ENCODE measurements at regions not wholly inside any gene's neighbourhood (a gene's known extent, or its start where the extent isn't known, plus 50 kb on each side); places are given as distances from the start of the nearest gene placed in this dataset.

DNA sequence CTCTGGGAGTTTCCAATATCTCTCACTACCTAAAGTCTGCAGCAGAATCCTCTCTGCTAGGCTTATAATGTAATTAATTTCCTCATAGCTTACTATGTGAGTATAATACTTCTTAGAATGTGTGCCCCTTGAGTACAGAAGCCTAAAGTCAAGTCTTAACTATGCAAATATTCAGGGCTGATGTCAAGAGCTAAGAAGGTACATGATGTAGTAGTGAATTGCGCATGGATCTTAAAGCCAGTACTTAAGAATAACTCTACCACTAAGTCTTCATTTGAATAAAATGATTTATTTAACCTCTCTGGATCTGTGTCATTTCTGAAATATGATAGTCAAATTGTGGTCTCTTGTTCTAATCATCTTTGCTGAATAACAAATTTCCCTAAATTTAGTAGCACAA is 442.9 kb downstream of the DTWD2 start:
- TF ChIP-seq, protein P1, sequence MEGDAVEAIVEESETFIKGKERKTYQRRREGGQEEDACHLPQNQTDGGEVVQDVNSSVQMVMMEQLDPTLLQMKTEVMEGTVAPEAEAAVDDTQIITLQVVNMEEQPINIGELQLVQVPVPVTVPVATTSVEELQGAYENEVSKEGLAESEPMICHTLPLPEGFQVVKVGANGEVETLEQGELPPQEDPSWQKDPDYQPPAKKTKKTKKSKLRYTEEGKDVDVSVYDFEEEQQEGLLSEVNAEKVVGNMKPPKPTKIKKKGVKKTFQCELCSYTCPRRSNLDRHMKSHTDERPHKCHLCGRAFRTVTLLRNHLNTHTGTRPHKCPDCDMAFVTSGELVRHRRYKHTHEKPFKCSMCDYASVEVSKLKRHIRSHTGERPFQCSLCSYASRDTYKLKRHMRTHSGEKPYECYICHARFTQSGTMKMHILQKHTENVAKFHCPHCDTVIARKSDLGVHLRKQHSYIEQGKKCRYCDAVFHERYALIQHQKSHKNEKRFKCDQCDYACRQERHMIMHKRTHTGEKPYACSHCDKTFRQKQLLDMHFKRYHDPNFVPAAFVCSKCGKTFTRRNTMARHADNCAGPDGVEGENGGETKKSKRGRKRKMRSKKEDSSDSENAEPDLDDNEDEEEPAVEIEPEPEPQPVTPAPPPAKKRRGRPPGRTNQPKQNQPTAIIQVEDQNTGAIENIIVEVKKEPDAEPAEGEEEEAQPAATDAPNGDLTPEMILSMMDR (IDR thresholded peaks at IDR 0.05): no peak
- H3K36me3 ChIP-seq: no peaks in the 10 kb centered on the region
- no peak overlapping the region for H3K4me3 ChIP-seq
- no peaks in the 10 kb centered on the region for H3K4me1 ChIP-seq (ENCODE audit: control insufficient read depth in 1 of 2, low read depth in 2 of 2)
- no peak overlapping the region for H3K27ac ChIP-seq
- no peaks in the 10 kb centered on the region for H3K9me3 ChIP-seq
- ATAC-seq (ENCODE audit: insufficient number of reproducible peaks, low FRiP score, low read depth): no peak
- DNase-seq (ENCODE audit: low spot score): no peak
- no peaks in the 10 kb centered on the region for H3K27me3 ChIP-seq (replicated peaks; ENCODE audit: insufficient read depth)

DNA sequence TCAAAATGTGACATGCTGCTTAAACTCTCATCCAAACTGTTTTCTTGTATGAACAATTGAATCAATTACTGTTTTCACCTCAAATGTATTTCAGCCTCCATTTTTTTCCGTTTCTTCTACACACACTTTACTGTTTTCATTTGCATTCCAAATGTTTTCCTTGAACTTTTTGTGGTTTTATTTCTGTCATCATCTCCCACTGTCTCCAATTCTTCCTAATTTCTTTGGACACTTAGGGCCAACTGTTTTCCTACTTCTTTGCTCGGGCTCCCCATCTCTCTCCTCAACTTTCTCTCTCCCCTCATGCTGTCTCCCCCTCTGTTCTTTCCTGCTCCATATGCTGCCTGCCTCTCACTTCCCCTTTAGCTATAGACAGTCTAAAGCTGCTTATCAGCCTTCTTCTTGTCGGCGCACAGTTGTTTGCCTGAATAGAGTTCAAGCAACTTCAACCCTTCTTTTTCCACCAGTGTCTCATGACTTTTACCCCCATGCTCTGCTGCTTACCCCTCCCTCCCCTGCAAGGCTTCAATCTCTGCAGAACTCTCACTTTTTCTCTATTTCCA is 443.4 kb downstream of the DTWD2 start:
- no peak for DNase-seq (ENCODE audit: low spot score)
- H3K36me3 ChIP-seq: no peaks in the 10 kb centered on the region
- H3K4me1 ChIP-seq (ENCODE audit: control insufficient read depth in 1 of 2, low read depth in 2 of 2): no peaks in the 10 kb centered on the region
- no peak overlapping the region for H3K27ac ChIP-seq
- H3K9me3 ChIP-seq: no peaks in the 10 kb centered on the region
- TF ChIP-seq, protein P1 (IDR thresholded peaks at IDR 0.05): no peak
- ATAC-seq (ENCODE audit: insufficient number of reproducible peaks, low FRiP score, low read depth): no peak
- no peak overlapping the region for H3K4me3 ChIP-seq
- H3K27me3 ChIP-seq (replicated peaks; ENCODE audit: insufficient read depth): no peaks in the 10 kb centered on the region

DNA sequence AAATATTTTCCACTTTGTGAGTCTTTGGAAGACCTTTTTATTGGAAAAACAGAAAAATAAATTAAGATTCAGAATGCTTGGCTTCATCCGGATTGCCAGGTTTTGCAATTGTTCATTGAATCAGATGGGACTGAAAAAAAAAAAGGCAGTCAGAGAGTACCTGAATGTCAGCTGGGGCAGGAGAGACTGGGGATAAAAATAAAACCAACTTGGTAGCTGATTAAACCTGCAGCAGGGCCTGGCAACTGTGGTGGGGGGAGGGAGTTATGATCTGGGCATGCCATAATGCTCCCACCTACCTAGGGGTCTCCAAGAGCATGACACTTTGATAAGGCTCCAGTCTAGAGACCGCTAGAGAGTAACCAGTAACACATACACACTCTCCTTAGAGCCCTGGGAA is 454.4 kb downstream of the DTWD2 start:
- no peaks in the 10 kb centered on the region for H3K9me3 ChIP-seq

DNA sequence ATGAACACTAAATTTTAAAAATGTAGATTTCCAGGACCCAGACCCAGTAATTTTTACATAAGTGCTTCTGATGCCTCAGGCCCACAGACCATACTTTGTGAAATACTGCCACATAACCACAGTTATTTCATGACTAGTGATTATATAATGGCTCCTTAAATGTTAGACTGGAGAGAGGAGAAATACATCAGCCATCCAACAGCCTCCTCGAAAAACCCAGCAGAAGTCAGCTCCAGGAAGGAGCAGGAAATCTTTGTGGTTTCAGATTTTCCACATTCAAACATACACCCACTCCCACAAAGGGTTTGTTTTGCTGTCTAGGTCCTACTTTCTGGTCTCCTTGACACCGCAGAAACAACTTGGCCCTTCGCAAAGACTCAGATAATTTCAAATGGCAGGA is 455.2 kb downstream of the DTWD2 start:
- Histone ChIP-seq H3K27me3 (replicated peaks; ENCODE audit: insufficient read depth) (no peaks in the 10 kb centered on the region), H3K27ac (no peak overlapping the region), H3K36me3 (no peaks in the 10 kb centered on the region), H3K4me1 (ENCODE audit: control insufficient read depth in 1 of 2, low read depth in 2 of 2) (peaks cover 0 to 7% of the 10 kb centered on the region in 2 donors), H3K4me3 (no peak overlapping the region), H3K9me3 (no peaks in the 10 kb centered on the region)
- TF ChIP-seq, protein P1 (IDR thresholded peaks at IDR 0.05): no peak
- DNase-seq (ENCODE audit: low spot score) (no peak), ATAC-seq (ENCODE audit: insufficient number of reproducible peaks, low FRiP score, low read depth) (no peak)

More for the DNA sequence above, 454.4 kb downstream of the DTWD2 start:
- TF ChIP-seq, protein P1 (IDR thresholded peaks at IDR 0.05): no peak
- no peak overlapping the region for H3K27ac ChIP-seq
- no peaks in the 10 kb centered on the region for H3K36me3 ChIP-seq
- H3K4me1 ChIP-seq (ENCODE audit: control insufficient read depth in 1 of 2, low read depth in 2 of 2): peaks cover 0 to 7% of the 10 kb centered on the region in 2 donors
- DNase-seq (ENCODE audit: low spot score) (no peak), ATAC-seq (ENCODE audit: insufficient number of reproducible peaks, low FRiP score, low read depth) (no peak)
- H3K27me3 ChIP-seq (replicated peaks; ENCODE audit: insufficient read depth): no peaks in the 10 kb centered on the region
- no peak overlapping the region for H3K4me3 ChIP-seq

DNA sequence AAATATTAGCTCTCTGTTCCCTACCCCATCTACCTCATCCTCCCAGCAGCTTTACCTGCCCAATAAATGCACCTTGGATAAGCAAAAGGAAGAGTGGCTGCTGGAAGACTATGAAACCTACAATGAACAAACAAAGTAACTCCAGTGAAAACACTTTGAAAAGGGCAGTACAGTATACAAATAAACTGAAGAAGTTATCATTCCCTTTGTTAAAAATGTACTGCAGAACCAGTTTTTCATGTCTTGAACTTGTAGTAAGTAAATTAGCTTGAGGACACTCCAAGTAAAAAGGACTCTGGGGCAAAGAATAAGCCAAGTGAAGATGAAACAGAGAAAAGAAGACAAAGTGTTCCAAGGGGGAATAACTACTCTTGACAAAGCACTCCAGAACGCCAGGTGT is 457.1 kb downstream of the DTWD2 start:
- peaks cover 0 to 7% of the 10 kb centered on the region in 2 donors for H3K4me1 ChIP-seq (ENCODE audit: control insufficient read depth in 1 of 2, low read depth in 2 of 2)
- no peaks in the 10 kb centered on the region for H3K27me3 ChIP-seq (replicated peaks; ENCODE audit: insufficient read depth)
- H3K9me3 ChIP-seq: no peaks in the 10 kb centered on the region
- H3K36me3 ChIP-seq: no peaks in the 10 kb centered on the region
- no peak overlapping the region for H3K27ac ChIP-seq
- no peak for DNase-seq (ENCODE audit: low spot score)
- TF ChIP-seq, protein P1 (IDR thresholded peaks at IDR 0.05): no peak
- H3K4me3 ChIP-seq: no peak overlapping the region
- no peak for ATAC-seq (ENCODE audit: insufficient number of reproducible peaks, low FRiP score, low read depth)

Data from thoracic aorta (tissue), 2 donors.